OCI-LY7 (cell line): ENCODE measurements at regions not wholly inside any gene's neighbourhood (a gene's known extent, or its start where the extent isn't known, plus 50 kb on each side); places are given as distances from the start of the nearest gene placed in this dataset.

Source experiments
- BruUV-seq: library from RNA; stranded (reverse); fragments of 400-500 nt; replicated peaks from 2 replicates; lab custom pipeline; 2021; lab: Mats Ljungman, UMichigan
- CTCF ChIA-PET: fragments of 300-600 bp; sonication (Branson Sonifier 250); formaldehyde crosslinking; loops from one replicate; lab custom pipeline; 2022; ENCODE audit warnings: antibody characterized with exemption; ENCODE audit not compliant: unreplicated experiment; lab: Charles Lee
- POLR2A ChIA-PET: fragments of 300-600 bp; sonication (Branson Sonifier 250); formaldehyde crosslinking; loops from one replicate; lab custom pipeline; 2022; ENCODE audit warnings: antibody characterized with exemption; lab: Charles Lee
- DNase-seq: peaks from one replicate; pipeline ENCODE4 v3.0.0-alpha.2; 2015; ENCODE audit warnings: low spot score
- H2AFZ ChIP-seq: fragments of 200-600 bp; sonication (generic), shearing (Covaris generic); 2 replicates; pipeline ENCODE4 v1.6.1; 2014; ENCODE audit warnings: mild to moderate bottlenecking, antibody characterized with exemption, low read length, moderate library complexity
- H3K27ac ChIP-seq: fragments of 200-600 bp; sonication (generic); 2 replicates; pipeline ENCODE4 v1.5.1; 2014; ENCODE audit warnings: mixed run types, low read depth, mild to moderate bottlenecking, moderate library complexity, low read length, inconsistent platforms; ENCODE audit not compliant: poor library complexity, severe bottlenecking
- H3K36me3 ChIP-seq: fragments of 200-600 bp; sonication (generic); 2 replicates; pipeline ENCODE4 v1.6.1; 2014; ENCODE audit warnings: mild to moderate bottlenecking, antibody characterized with exemption, low read length, moderate library complexity, mixed read lengths; ENCODE audit not compliant: insufficient read depth
- H3K4me1 ChIP-seq: fragments of 200-600 bp; sonication (generic); 2 replicates; pipeline ENCODE4 v1.5.1; 2014; ENCODE audit warnings: mild to moderate bottlenecking, low read length; ENCODE audit not compliant: insufficient read depth, poor library complexity, severe bottlenecking
- H3K4me2 ChIP-seq: fragments of 200-600 bp; sonication (generic); 2 replicates; pipeline ENCODE4 v1.6.1; 2014; ENCODE audit warnings: mild to moderate bottlenecking, low read length
- H3K4me3 ChIP-seq: fragments of 200-600 bp; sonication (generic); 2 replicates; pipeline ENCODE4 v1.5.1; 2014; ENCODE audit warnings: mild to moderate bottlenecking, low read depth, low read length; ENCODE audit not compliant: poor library complexity, severe bottlenecking
- H3K79me2 ChIP-seq: fragments of 200-600 bp; sonication (generic); 2 replicates; pipeline ENCODE4 v1.6.1; 2016; ENCODE audit warnings: low read depth, mild to moderate bottlenecking, low read length, moderate library complexity, mixed read lengths; ENCODE audit not compliant: insufficient read depth
- H3K9me2 ChIP-seq: fragments of 200-600 bp; sonication (generic); 2 replicates; pipeline ENCODE4 v1.6.1; 2016; ENCODE audit warnings: mild to moderate bottlenecking, low read length, mixed read lengths; ENCODE audit not compliant: insufficient read depth
- H3K9me3 ChIP-seq: fragments of 200-600 bp; sonication (generic); 2 replicates; pipeline ENCODE4 v1.6.1; 2014; ENCODE audit warnings: mild to moderate bottlenecking, mixed run types, low read length, mixed read lengths
- H4K20me1 ChIP-seq: fragments of 200-600 bp; sonication (generic); 2 replicates; pipeline ENCODE4 v1.6.1; 2014; ENCODE audit warnings: mild to moderate bottlenecking, antibody characterized with exemption, low read length, moderate library complexity, mixed read lengths; ENCODE audit not compliant: insufficient read depth
- EZH2phosphoT487 ChIP-seq: fragments of 200-600 bp; sonication (generic); IDR thresholded peaks from 2 replicates; pipeline ENCODE4 v1.6.1; 2018; ENCODE audit warnings: low read depth, borderline replicate concordance, mild to moderate bottlenecking, mixed run types, antibody characterized with exemption, low read length, moderate library complexity, mixed read lengths
- intact Hi-C: fragments of 100-400 bp; cut with micrococcal nuclease; formaldehyde crosslinking; loops from one replicate; pipeline ENCODE4 v1.10.0; 2022; ENCODE audit not compliant: unreplicated experiment
- TF ChIP-seq, protein P1 (sequence below): fragments of 200-600 bp; sonication (generic); conservative IDR thresholded peaks from 2 replicates; pipeline ENCODE4 v1.5.1; 2014; ENCODE audit warnings: mild to moderate bottlenecking, antibody characterized with exemption, low read length, moderate library complexity, mixed read lengths

DNA sequence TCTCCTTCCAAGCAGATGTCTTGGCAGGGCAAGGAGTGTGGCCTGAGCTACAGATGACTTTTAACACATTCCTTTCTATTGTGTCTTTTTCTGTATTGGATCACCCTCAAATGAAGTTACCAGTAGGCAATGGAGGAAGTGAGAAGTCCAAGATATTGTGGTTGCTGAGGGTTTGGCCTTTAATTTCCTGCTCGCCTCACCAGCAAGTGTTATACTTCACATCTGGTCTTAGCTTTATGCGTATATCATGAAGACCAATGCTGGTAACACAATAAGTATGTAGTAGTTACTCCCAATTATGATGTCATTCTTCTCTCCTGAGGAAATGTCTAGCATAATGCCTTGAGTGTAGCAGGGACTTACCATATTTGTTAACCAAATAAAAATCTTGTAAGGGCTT, 179.9 kb downstream of the ZIC1 start:
- H2AFZ ChIP-seq = no peak overlapping the region
- H3K9me2 ChIP-seq = no peaks in the 10 kb centered on the region
- H3K4me3 ChIP-seq = no peak overlapping the region
- H3K4me1 ChIP-seq = no peaks in the 10 kb centered on the region
- H3K4me2 ChIP-seq = no peak overlapping the region
- DNase-seq = no peak
- H3K9me3 ChIP-seq = no peaks in the 10 kb centered on the region
- ChIA-PET POLR2A (no interaction called here), CTCF (no interaction called here)
- H3K36me3 ChIP-seq = no peaks in the 10 kb centered on the region
- H3K79me2 ChIP-seq = no peaks in the 10 kb centered on the region
- no peak overlapping the region for H3K27ac ChIP-seq
- intact Hi-C loops = no loop called here
- no TSS peak for BruUV-seq
- TF ChIP-seq, protein P1, sequence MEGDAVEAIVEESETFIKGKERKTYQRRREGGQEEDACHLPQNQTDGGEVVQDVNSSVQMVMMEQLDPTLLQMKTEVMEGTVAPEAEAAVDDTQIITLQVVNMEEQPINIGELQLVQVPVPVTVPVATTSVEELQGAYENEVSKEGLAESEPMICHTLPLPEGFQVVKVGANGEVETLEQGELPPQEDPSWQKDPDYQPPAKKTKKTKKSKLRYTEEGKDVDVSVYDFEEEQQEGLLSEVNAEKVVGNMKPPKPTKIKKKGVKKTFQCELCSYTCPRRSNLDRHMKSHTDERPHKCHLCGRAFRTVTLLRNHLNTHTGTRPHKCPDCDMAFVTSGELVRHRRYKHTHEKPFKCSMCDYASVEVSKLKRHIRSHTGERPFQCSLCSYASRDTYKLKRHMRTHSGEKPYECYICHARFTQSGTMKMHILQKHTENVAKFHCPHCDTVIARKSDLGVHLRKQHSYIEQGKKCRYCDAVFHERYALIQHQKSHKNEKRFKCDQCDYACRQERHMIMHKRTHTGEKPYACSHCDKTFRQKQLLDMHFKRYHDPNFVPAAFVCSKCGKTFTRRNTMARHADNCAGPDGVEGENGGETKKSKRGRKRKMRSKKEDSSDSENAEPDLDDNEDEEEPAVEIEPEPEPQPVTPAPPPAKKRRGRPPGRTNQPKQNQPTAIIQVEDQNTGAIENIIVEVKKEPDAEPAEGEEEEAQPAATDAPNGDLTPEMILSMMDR = no peak
- TF ChIP-seq EZH2phosphoT487 = no peak
- H4K20me1 ChIP-seq = no peaks in the 10 kb centered on the region

DNA sequence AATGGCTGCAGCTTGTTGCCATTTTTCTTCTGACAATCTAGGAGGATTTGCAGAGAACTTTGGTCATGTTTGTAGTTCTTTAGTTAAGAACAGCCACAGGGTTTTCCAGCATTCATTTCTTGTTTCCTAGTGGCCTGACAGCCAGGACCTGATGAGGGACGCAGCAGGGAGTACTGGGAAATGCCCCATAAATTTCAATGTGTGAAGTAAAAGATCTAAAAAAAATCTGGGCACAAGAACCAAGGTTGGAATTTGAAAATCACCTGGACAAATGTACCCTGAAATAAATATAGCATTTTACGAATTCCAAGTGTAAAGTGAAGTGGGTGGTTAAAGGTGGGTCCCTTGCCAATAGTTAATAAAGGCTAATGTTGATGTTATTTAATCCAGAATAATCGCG, 195.0 kb downstream of the ZIC1 start:
- H3K36me3 ChIP-seq = no peaks in the 10 kb centered on the region
- no peaks in the 10 kb centered on the region for H3K9me2 ChIP-seq
- H3K4me3 ChIP-seq = no peak overlapping the region
- no peak overlapping the region for H2AFZ ChIP-seq
- no peak overlapping the region for H3K27ac ChIP-seq
- H3K4me2 ChIP-seq = no peak overlapping the region
- H4K20me1 ChIP-seq = no peaks in the 10 kb centered on the region
- no TSS peak for BruUV-seq
- no peak for DNase-seq
- H3K9me3 ChIP-seq = no peaks in the 10 kb centered on the region
- H3K79me2 ChIP-seq = no peaks in the 10 kb centered on the region
- CTCF ChIA-PET = no interaction called here
- POLR2A ChIA-PET = no interaction called here
- intact Hi-C loops = no loop called here
- H3K4me1 ChIP-seq = no peaks in the 10 kb centered on the region
- no peak for TF ChIP-seq EZH2phosphoT487
- TF ChIP-seq, protein P1 = no peak

DNA sequence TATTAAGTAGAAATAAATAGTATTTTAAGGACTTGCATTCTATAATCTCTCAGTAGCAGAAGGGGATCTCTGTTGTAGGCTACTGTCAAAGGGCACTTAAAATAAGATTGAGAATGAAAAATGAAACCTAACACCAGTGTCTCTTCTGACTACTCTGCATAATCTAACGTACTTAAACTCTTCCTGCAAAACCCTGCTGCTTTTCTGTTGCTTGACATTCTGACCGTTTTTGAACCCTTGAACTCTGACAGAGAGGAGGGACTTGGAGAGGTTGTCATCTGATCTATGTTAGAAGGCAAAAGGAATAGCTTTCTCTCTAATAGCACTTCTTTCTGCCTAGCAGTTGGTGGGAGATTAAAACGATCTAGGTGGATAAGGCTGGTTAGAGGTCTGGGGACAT, 204.6 kb downstream of the ZIC1 start:
- Histone ChIP-seq H3K9me3 (no peaks in the 10 kb centered on the region), H3K9me2 (no peaks in the 10 kb centered on the region), H4K20me1 (no peaks in the 10 kb centered on the region), H3K4me2 (no peak overlapping the region), H2AFZ (no peak overlapping the region), H3K4me3 (no peak overlapping the region), H3K4me1 (no peaks in the 10 kb centered on the region), H3K79me2 (no peaks in the 10 kb centered on the region), H3K36me3 (no peaks in the 10 kb centered on the region), H3K27ac (no peak overlapping the region)
- intact Hi-C loops = no loop called here
- POLR2A ChIA-PET = interaction anchor here (0.8 kb wide), 1 partner anchor 57 kb away, joined by 3 read pairs; no protein-coding TSS in a partner anchor
- DNase-seq = no peak
- CTCF ChIA-PET = no interaction called here
- TF ChIP-seq, protein P1 = no peak
- no peak for TF ChIP-seq EZH2phosphoT487
- BruUV-seq = no TSS peak
